ENCODE measurements at regions not wholly inside any gene's neighbourhood (a gene's known extent, or its start where the extent isn't known, plus 50 kb on each side); places are given as distances from the start of the nearest gene placed in this dataset.

- no peaks in the 10 kb centered on the region for H3K36me3 ChIP-seq
- WGBS, 4 donors = 42 to 63% (median 50%) methylated on average over 5 of the region's 5 CpGs
- H3K27me3 ChIP-seq = no peaks in the 10 kb centered on the region
- ATAC-seq = peak; percentile 65 to 85 (median 70)
- peak overlapping the region in 1 of 12 donors; percentile 13 for H3K27ac ChIP-seq
- no peaks in the 10 kb centered on the region for H3K9me3 ChIP-seq
- intact Hi-C loops (cut with DNase I) = no loop called here
- no peak overlapping the region for H3K4me3 ChIP-seq
- no peak for TF ChIP-seq POLR2A (IDR thresholded peaks at IDR 0.05)
- no peak for TF ChIP-seq CTCF (IDR thresholded peaks at IDR 0.05)
- H3K4me1 ChIP-seq = peaks cover 0 to 23% (median 0%) of the 10 kb centered on the region in 12 donors
- peak in 3 of 5 donors; percentile 36 to 53 (median 36) for DNase-seq
Observed at GRCh38 chr6:137775720-137776119, 91.3 kb upstream of the TNFAIP3 start.

GRCh38 chr6:137776256-137776655 lies 90.8 kb upstream of the TNFAIP3 start:
- TF ChIP-seq POLR2A (IDR thresholded peaks at IDR 0.05) = no peak
- Histone ChIP-seq H3K27me3 (no peaks in the 10 kb centered on the region), H3K4me1 (peaks cover 0 to 26% (median 0%) of the 10 kb centered on the region in 12 donors), H3K36me3 (no peaks in the 10 kb centered on the region), H3K4me3 (no peak overlapping the region), H3K27ac (peak overlapping the region in 1 of 12 donors; percentile 11), H3K9me3 (no peaks in the 10 kb centered on the region)
- ATAC-seq (no peak), DNase-seq (no peak)
- intact Hi-C loops (cut with DNase I) = no loop called here
- WGBS, 4 donors = 85 to 89% (median 88%) methylated on average over 9 of the region's 9 CpGs

- ATAC-seq = no peak
- H3K27ac ChIP-seq = peak overlapping the region in 1 of 12 donors; percentile 26
- TF ChIP-seq POLR2A (IDR thresholded peaks at IDR 0.05) = no peak
- no peak for TF ChIP-seq CTCF (IDR thresholded peaks at IDR 0.05)
- H3K36me3 ChIP-seq = no peaks in the 10 kb centered on the region
- no peaks in the 10 kb centered on the region for H3K27me3 ChIP-seq
- intact Hi-C loops (cut with DNase I) = no loop called here
- no peak for DNase-seq
- no peaks in the 10 kb centered on the region for H3K9me3 ChIP-seq
- peaks cover 0 to 26% (median 0%) of the 10 kb centered on the region in 12 donors for H3K4me1 ChIP-seq
- WGBS, 4 donors = 69 to 72% (median 72%) methylated on average over 15 of the region's 15 CpGs
- no peak overlapping the region for H3K4me3 ChIP-seq
Observed at GRCh38 chr6:137776786-137777686, 90.0 kb upstream of the TNFAIP3 start.

GRCh38 chr6:137777687-137778075 lies 89.4 kb upstream of the TNFAIP3 start:
- Histone ChIP-seq H3K9me3 (no peaks in the 10 kb centered on the region), H3K27me3 (no peaks in the 10 kb centered on the region), H3K4me1 (peaks cover 0 to 27% (median 0%) of the 10 kb centered on the region in 12 donors), H3K4me3 (no peak overlapping the region), H3K27ac (no peak overlapping the region), H3K36me3 (no peaks in the 10 kb centered on the region)
- ATAC-seq (no peak), DNase-seq (no peak)
- TF ChIP-seq POLR2A (IDR thresholded peaks at IDR 0.05) (no peak), CTCF (IDR thresholded peaks at IDR 0.05) (no peak)
- intact Hi-C loops (cut with DNase I) = no loop called here
- 81 to 100% (median 92%) methylated on average over 1 of the region's 1 CpG for WGBS, 4 donors

Data from heart left ventricle (tissue), 16 donors.